Lung (tissue), 11 donors: ENCODE measurements at regions not wholly inside any gene's neighbourhood (a gene's known extent, or its start where the extent isn't known, plus 50 kb on each side); places are given as distances from the start of the nearest gene placed in this dataset.
A peak's percentile ranks its signal among the peaks of the same experiment; 100 is the strongest.

Experiments
- ATAC-seq: fragments of 200-7000 bp; cut with Tn5 transposase; one replicate; pipeline ENCODE4 v1.9.1; 2020; ENCODE audit warnings: moderate number of reproducible peaks; ENCODE audit not compliant: insufficient read depth, low FRiP score
- DNase-seq, 3 donors: peaks; one replicate each; pipeline ENCODE4 v3.0.0-alpha.2; 2013 to 2017
- H3K27ac ChIP-seq, 2 donors: one replicate each; pipeline ENCODE4 v1.5.1; 2013; ENCODE audit warnings: mild to moderate bottlenecking in 2 of 2, moderate library complexity in 2 of 2, control low read depth in 1 of 2, inconsistent platforms in 1 of 2, low read depth in 1 of 2, low read length in 1 of 2
- H3K27me3 ChIP-seq, 3 donors: one replicate each; pipeline ENCODE4 v1.5.1; 2013; ENCODE audit warnings: low read length in 2 of 3; ENCODE audit not compliant: control insufficient read depth in 3 of 3, insufficient read depth in 3 of 3
- H3K36me3 ChIP-seq, 4 donors: one replicate each; pipeline ENCODE4 v1.5.1; 2013; ENCODE audit warnings: low read length in 4 of 4, mild to moderate bottlenecking in 1 of 4, moderate library complexity in 1 of 4; ENCODE audit not compliant: control insufficient read depth in 4 of 4, insufficient read depth in 4 of 4
- H3K4me1 ChIP-seq, 5 donors: one replicate each; pipeline ENCODE4 v1.5.1; 2013; ENCODE audit warnings: low read length in 5 of 5, mild to moderate bottlenecking in 2 of 5, moderate library complexity in 1 of 5; ENCODE audit not compliant: control insufficient read depth in 5 of 5, insufficient read depth in 5 of 5
- H3K4me3 ChIP-seq: one replicate; pipeline ENCODE4 v1.5.1; 2013; ENCODE audit warnings: mild to moderate bottlenecking, control low read depth, moderate library complexity
- H3K9ac ChIP-seq, 2 donors: one replicate each; pipeline ENCODE4 v1.5.1; 2013; ENCODE audit warnings: low read length in 2 of 2, control low read depth in 1 of 2; ENCODE audit not compliant: insufficient read depth in 1 of 2
- H3K9me3 ChIP-seq, 4 donors: one replicate each; pipeline ENCODE4 v1.5.1; 2013; ENCODE audit warnings: low read length in 3 of 4, mild to moderate bottlenecking in 1 of 4, moderate library complexity in 1 of 4; ENCODE audit not compliant: control insufficient read depth in 4 of 4, insufficient read depth in 3 of 4
- CTCF ChIP-seq: IDR thresholded peaks from 2 replicates; pipeline ENCODE4 v1.5.1; 2012; ENCODE audit warnings: mild to moderate bottlenecking; ENCODE audit errors: control extremely low read depth, extremely low read depth
- WGBS, 2 donors: extraction: QIAGEN DNeasy Blood & Tissue Kit; methylation state at CpG; one replicate each; pipeline ENCODE4 v1.1.7; 2013; 5-methylcytosine and 5-hydroxymethylcytosine counted together
- donor health status: control.
- donor health status: control.
- donor health status: Bipolar disorder and iron deficiency.
- donor health status: healthy.
- donor health status: DM: yes; HTN: yes; CAD: no.

DNA sequence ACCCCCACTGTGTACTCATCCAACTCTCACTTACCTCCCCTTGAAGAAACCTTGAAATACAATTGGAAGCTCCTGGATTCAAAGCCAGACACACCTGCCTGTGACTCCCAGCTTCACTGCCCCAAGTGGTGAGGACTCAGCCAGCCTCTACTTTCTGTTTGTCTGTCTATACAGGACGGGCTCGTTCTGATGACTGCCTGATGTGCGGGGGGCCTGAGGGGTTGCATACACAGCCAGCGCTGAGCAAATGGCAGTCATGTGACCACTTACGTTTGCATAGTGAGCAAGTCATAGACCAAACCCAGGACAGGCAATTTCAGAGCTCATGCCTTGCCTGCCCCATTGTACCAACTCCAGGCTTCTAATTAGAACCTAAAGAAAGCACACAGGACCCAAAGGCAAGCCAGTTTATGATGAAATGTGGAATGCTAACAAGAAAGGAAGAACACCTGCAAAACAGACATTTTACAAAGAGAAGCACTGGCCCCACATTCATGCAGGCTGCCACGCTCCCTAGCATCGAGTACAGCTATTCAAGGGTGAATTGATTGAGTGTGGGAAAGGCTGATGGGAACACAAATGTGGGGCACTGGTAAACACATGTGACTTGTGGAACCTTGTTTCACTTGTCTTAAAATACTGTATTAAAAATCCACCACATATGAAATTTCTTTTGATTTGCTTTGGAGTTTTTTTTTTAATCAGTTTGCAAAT lies 137.8 kb downstream of the LNPK start:
- no peak overlapping the region for H3K4me3 ChIP-seq
- no peak for ATAC-seq
- no peak for TF ChIP-seq CTCF
- H3K36me3 ChIP-seq = no peaks in the 10 kb centered on the region
- 65 to 75% methylated on average over 7 of the region's 7 CpGs for WGBS, 2 donors
- no peak overlapping the region for H3K9ac ChIP-seq
- H3K9me3 ChIP-seq = no peaks in the 10 kb centered on the region
- H3K27ac ChIP-seq = no peak overlapping the region
- H3K27me3 ChIP-seq = no peaks in the 10 kb centered on the region
- no peak for DNase-seq
- no peaks in the 10 kb centered on the region for H3K4me1 ChIP-seq

DNA sequence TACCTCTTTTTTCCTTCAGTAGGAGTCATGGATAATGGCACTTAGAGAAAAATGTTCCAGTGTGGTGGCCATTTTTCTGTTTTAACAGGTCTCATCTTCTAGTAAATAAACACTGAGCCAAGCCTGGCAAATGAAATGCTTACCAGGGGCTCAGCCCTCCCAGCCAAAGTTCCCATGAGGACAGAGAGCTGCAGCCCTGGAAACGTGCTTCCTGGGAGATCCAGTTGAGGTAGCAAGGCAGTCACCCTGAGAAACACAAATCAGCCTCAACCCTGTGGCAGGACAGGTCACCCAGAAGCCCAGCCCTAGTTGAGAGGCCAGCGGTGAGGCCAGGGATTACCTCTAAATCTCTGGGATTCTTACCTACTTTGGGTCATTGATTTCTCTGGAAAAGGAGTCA lies 140.1 kb downstream of the LNPK start:
- Histone ChIP-seq H3K4me1 (no peaks in the 10 kb centered on the region), H3K9ac (no peak overlapping the region), H3K4me3 (no peak overlapping the region), H3K27me3 (no peaks in the 10 kb centered on the region), H3K36me3 (no peaks in the 10 kb centered on the region), H3K9me3 (peaks cover 0 to 2% (median 0%) of the 10 kb centered on the region in 4 donors), H3K27ac (no peak overlapping the region)
- DNase-seq (no peak), ATAC-seq (no peak)
- TF ChIP-seq CTCF = no peak
- WGBS, 2 donors = 59 to 64% methylated on average over 2 of the region's 2 CpGs

GRCh38 chr2:175855794-175856453 lies 146.1 kb downstream of the LNPK start:
- H3K9me3 ChIP-seq = peaks cover 0 to 2% (median 0%) of the 10 kb centered on the region in 4 donors
- no peak overlapping the region for H3K9ac ChIP-seq
- H3K27me3 ChIP-seq = no peaks in the 10 kb centered on the region
- H3K36me3 ChIP-seq = no peaks in the 10 kb centered on the region
- whole genome bisulfite sequencing, 2 donors = 47 to 54% methylated on average over 4 of the region's 4 CpGs
- no peak for DNase-seq
- TF ChIP-seq CTCF = no peak
- no peak overlapping the region for H3K4me3 ChIP-seq
- peak overlapping the region in 1 of 2 donors; percentile 84 for H3K27ac ChIP-seq
- no peak for ATAC-seq
- peaks cover 2 to 53% (median 8%) of the 10 kb centered on the region in 5 donors for H3K4me1 ChIP-seq
